ENCODE measurements at regions not wholly inside any gene's neighbourhood (a gene's known extent, or its start where the extent isn't known, plus 50 kb on each side); places are given as distances from the start of the nearest gene placed in this dataset.
"Not testable (repeated sequence)": the region's sequence is repeated elsewhere in the genome, so short reads cannot be mapped to it uniquely, and the experiment has no call there.

- H3K9me3 Mint-ChIP-seq; H3K36me3 Mint-ChIP-seq (ENCODE audit: low read depth); H3K4me1 Mint-ChIP-seq; H3K4me3 Mint-ChIP-seq; DNase-seq; H3K27ac Mint-ChIP-seq; H3K27me3 Mint-ChIP-seq; intact Hi-C loops (cut with micrococcal nuclease): not testable (repeated sequence)
Observed at GRCh38 chr5:152102908-152103307, 178.3 kb upstream of the GLRA1 start.

GRCh38 chr5:152102057-152102456 lies 177.4 kb upstream of the GLRA1 start:
- Mint-ChIP-seq H3K27ac (no peak overlapping the region), H3K4me3 (no peak overlapping the region), H3K27me3 (no peaks in the 10 kb centered on the region), H3K36me3 (ENCODE audit: low read depth) (no peaks in the 10 kb centered on the region), H3K4me1 (no peaks in the 10 kb centered on the region), H3K9me3 (no peaks in the 10 kb centered on the region)
- no peak for DNase-seq
- intact Hi-C loops (cut with micrococcal nuclease), result no loop called here

- intact Hi-C loops (cut with micrococcal nuclease), result no loop called here
- no peaks in the 10 kb centered on the region for H3K4me1 Mint-ChIP-seq
- no peak overlapping the region for H3K4me3 Mint-ChIP-seq
- H3K27me3 Mint-ChIP-seq, result no peaks in the 10 kb centered on the region
- no peak overlapping the region for H3K27ac Mint-ChIP-seq
- H3K36me3 Mint-ChIP-seq (ENCODE audit: low read depth), result no peaks in the 10 kb centered on the region
- DNase-seq, result peak; percentile 20
- no peaks in the 10 kb centered on the region for H3K9me3 Mint-ChIP-seq
Observed at GRCh38 chr5:152100462-152100861, 175.8 kb upstream of the GLRA1 start.

GRCh38 chr5:152097128-152097527 lies 172.5 kb upstream of the GLRA1 start:
- Mint-ChIP-seq H3K36me3 (ENCODE audit: low read depth) (no peaks in the 10 kb centered on the region), H3K27me3 (no peaks in the 10 kb centered on the region), H3K9me3 (no peaks in the 10 kb centered on the region), H3K27ac (no peak overlapping the region), H3K4me3 (no peak overlapping the region), H3K4me1 (no peaks in the 10 kb centered on the region)
- peak; percentile 54 for DNase-seq
- intact Hi-C loops (cut with micrococcal nuclease), result no loop called here

GRCh38 chr5:152094716-152095115 lies 170.1 kb upstream of the GLRA1 start:
- Mint-ChIP-seq H3K36me3 (ENCODE audit: low read depth) (no peaks in the 10 kb centered on the region), H3K4me3 (no peak overlapping the region), H3K27ac (no peak overlapping the region), H3K27me3 (no peaks in the 10 kb centered on the region), H3K4me1 (no peaks in the 10 kb centered on the region), H3K9me3 (no peaks in the 10 kb centered on the region)
- intact Hi-C loops (cut with micrococcal nuclease), result no loop called here
- DNase-seq, result no peak

- Mint-ChIP-seq H3K4me3 (no peak overlapping the region), H3K9me3 (no peaks in the 10 kb centered on the region), H3K4me1 (no peaks in the 10 kb centered on the region), H3K36me3 (ENCODE audit: low read depth) (no peaks in the 10 kb centered on the region), H3K27ac (no peak overlapping the region), H3K27me3 (no peaks in the 10 kb centered on the region)
- no peak for DNase-seq
- intact Hi-C loops (cut with micrococcal nuclease), result no loop called here
Observed at GRCh38 chr5:152094060-152094459, 169.4 kb upstream of the GLRA1 start.

- no peaks in the 10 kb centered on the region for H3K36me3 Mint-ChIP-seq (ENCODE audit: low read depth)
- no peaks in the 10 kb centered on the region for H3K27me3 Mint-ChIP-seq
- no peaks in the 10 kb centered on the region for H3K4me1 Mint-ChIP-seq
- intact Hi-C loops (cut with micrococcal nuclease), result no loop called here
- H3K4me3 Mint-ChIP-seq, result no peak overlapping the region
- H3K27ac Mint-ChIP-seq, result no peak overlapping the region
- no peak for DNase-seq
- no peaks in the 10 kb centered on the region for H3K9me3 Mint-ChIP-seq
Observed at GRCh38 chr5:152092580-152092979, 167.9 kb upstream of the GLRA1 start.

- no peaks in the 10 kb centered on the region for H3K4me1 Mint-ChIP-seq
- intact Hi-C loops (cut with micrococcal nuclease), result no loop called here
- H3K9me3 Mint-ChIP-seq, result no peaks in the 10 kb centered on the region
- DNase-seq, result no peak
- H3K4me3 Mint-ChIP-seq, result no peak overlapping the region
- no peak overlapping the region for H3K27ac Mint-ChIP-seq
- no peaks in the 10 kb centered on the region for H3K27me3 Mint-ChIP-seq
- H3K36me3 Mint-ChIP-seq (ENCODE audit: low read depth), result no peaks in the 10 kb centered on the region
Observed at GRCh38 chr5:152089644-152090043, 165.0 kb upstream of the GLRA1 start.

- no peaks in the 10 kb centered on the region for H3K9me3 Mint-ChIP-seq
- H3K4me1 Mint-ChIP-seq, result no peaks in the 10 kb centered on the region
- no peak for DNase-seq
- no peaks in the 10 kb centered on the region for H3K27me3 Mint-ChIP-seq
- intact Hi-C loops (cut with micrococcal nuclease), result no loop called here
- H3K27ac Mint-ChIP-seq, result no peak overlapping the region
- no peaks in the 10 kb centered on the region for H3K36me3 Mint-ChIP-seq (ENCODE audit: low read depth)
- no peak overlapping the region for H3K4me3 Mint-ChIP-seq
Observed at GRCh38 chr5:152086668-152087067, 162.0 kb upstream of the GLRA1 start.

GRCh38 chr5:152084476-152084875 lies 159.8 kb upstream of the GLRA1 start:
- H3K27ac Mint-ChIP-seq, result no peak overlapping the region
- no peaks in the 10 kb centered on the region for H3K9me3 Mint-ChIP-seq
- H3K4me1 Mint-ChIP-seq, result no peaks in the 10 kb centered on the region
- H3K27me3 Mint-ChIP-seq, result no peaks in the 10 kb centered on the region
- intact Hi-C loops (cut with micrococcal nuclease), result no loop called here
- no peak overlapping the region for H3K4me3 Mint-ChIP-seq
- no peak for DNase-seq
- H3K36me3 Mint-ChIP-seq (ENCODE audit: low read depth), result no peaks in the 10 kb centered on the region

- H3K9me3 Mint-ChIP-seq, result no peaks in the 10 kb centered on the region
- H3K4me1 Mint-ChIP-seq, result no peaks in the 10 kb centered on the region
- H3K27me3 Mint-ChIP-seq, result no peaks in the 10 kb centered on the region
- no peaks in the 10 kb centered on the region for H3K36me3 Mint-ChIP-seq (ENCODE audit: low read depth)
- no peak for DNase-seq
- no peak overlapping the region for H3K4me3 Mint-ChIP-seq
- intact Hi-C loops (cut with micrococcal nuclease), result no loop called here
- H3K27ac Mint-ChIP-seq, result no peak overlapping the region
Observed at GRCh38 chr5:152083231-152083630, 158.6 kb upstream of the GLRA1 start.

- Mint-ChIP-seq H3K4me1 (no peaks in the 10 kb centered on the region), H3K4me3 (no peak overlapping the region), H3K27me3 (peaks cover 5% of the 10 kb centered on the region), H3K9me3 (no peaks in the 10 kb centered on the region), H3K36me3 (ENCODE audit: low read depth) (no peaks in the 10 kb centered on the region), H3K27ac (no peak overlapping the region)
- intact Hi-C loops (cut with micrococcal nuclease), result no loop called here
- no peak for DNase-seq
Observed at GRCh38 chr5:152072091-152072490, 147.4 kb upstream of the GLRA1 start.

GRCh38 chr5:152070591-152070990 lies 145.9 kb upstream of the GLRA1 start:
- no peak for DNase-seq
- H3K27ac Mint-ChIP-seq, result no peak overlapping the region
- intact Hi-C loops (cut with micrococcal nuclease), result no loop called here

GRCh38 chr5:152066784-152067183 lies 142.1 kb upstream of the GLRA1 start:
- Mint-ChIP-seq H3K9me3 (no peaks in the 10 kb centered on the region), H3K4me3 (no peak overlapping the region), H3K27me3 (no peaks in the 10 kb centered on the region), H3K36me3 (ENCODE audit: low read depth) (no peaks in the 10 kb centered on the region), H3K4me1 (no peaks in the 10 kb centered on the region), H3K27ac (no peak overlapping the region)
- no peak for DNase-seq
- intact Hi-C loops (cut with micrococcal nuclease), result no loop called here

More at GRCh38 chr5:152070591-152070990, 145.9 kb upstream of the GLRA1 start:
- Mint-ChIP-seq H3K36me3 (ENCODE audit: low read depth) (no peaks in the 10 kb centered on the region), H3K4me1 (no peaks in the 10 kb centered on the region), H3K9me3 (no peaks in the 10 kb centered on the region), H3K4me3 (no peak overlapping the region), H3K27me3 (peaks cover 5% of the 10 kb centered on the region)

- Mint-ChIP-seq H3K27ac (no peak overlapping the region), H3K27me3 (no peaks in the 10 kb centered on the region)
Observed at GRCh38 chr5:152063004-152063403, 138.4 kb upstream of the GLRA1 start.

More at GRCh38 chr5:152063004-152063403, 138.4 kb upstream of the GLRA1 start:
- no peak overlapping the region for H3K4me3 Mint-ChIP-seq
- intact Hi-C loops (cut with micrococcal nuclease), result no loop called here
- no peaks in the 10 kb centered on the region for H3K4me1 Mint-ChIP-seq
- H3K36me3 Mint-ChIP-seq (ENCODE audit: low read depth), result no peaks in the 10 kb centered on the region
- H3K9me3 Mint-ChIP-seq, result no peaks in the 10 kb centered on the region
- DNase-seq, result no peak

All from activated CD4-positive, alpha-beta T cell treated with anti-CD3 and anti-CD28 coated beads, Interleukin-2, amount 10 ng/mL, durations not matched to agents 24 days and 14 days (primary cell).